DMS53 treated with DMSO at 0.1 percent for 48 hours (cell line): ENCODE measurements at regions not wholly inside any gene's neighbourhood (a gene's known extent, or its start where the extent isn't known, plus 50 kb on each side); places are given as distances from the start of the nearest gene placed in this dataset.
"Not testable (repeated sequence)": the region's sequence is repeated elsewhere in the genome, so short reads cannot be mapped to it uniquely, and the experiment has no call there.

ENCODE experiments used
- DNase-seq: peaks from one replicate; lab custom pipeline; 2025; ENCODE audit not compliant: unreplicated experiment; lab: John Stamatoyannopoulos, UW

GRCh38 chr5:74535926-74536325, 104.6 kb downstream of the ENC1 start:
- no peak for DNase-seq

DNA sequence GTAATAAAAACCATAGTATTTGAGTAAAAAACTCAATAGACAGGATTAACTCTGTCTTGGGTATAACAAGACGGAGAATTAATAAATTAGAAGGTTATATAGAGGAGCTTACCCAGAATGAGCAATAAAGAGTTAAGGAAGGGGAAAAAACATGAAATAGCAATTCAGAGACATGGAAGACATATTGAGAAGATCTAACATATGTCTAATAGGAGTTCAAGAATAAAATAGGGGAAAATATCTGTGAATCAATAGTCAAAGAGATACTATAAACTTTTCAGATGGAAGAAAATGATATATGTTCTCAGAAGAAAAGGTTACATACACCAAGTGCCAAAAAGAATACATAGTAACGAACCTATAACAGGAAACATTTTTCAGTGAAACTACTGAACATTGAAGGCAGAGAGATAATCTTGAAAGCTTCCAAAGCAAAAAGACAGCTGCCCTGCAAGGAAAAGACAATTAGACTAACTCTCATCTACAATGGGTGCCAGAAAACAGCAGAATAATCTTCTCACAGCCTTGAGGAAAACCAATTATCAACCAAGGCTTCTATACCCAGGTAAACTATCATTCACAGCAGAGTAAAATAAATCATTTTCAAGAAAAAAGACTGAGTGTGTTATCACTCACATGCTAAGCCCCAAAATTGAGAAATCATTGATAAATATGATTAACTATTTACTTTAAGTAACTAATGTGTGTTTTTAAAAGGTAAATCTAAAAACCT, 106.0 kb downstream of the ENC1 start:
- no peak for DNase-seq

- DNase-seq: no peak
These were observed 110.0 kb downstream of the ENC1 start for GRCh38 chr5:74530326-74531050.

GRCh38 chr5:74529101-74529500, 111.4 kb downstream of the ENC1 start:
- DNase-seq: no peak

DNA sequence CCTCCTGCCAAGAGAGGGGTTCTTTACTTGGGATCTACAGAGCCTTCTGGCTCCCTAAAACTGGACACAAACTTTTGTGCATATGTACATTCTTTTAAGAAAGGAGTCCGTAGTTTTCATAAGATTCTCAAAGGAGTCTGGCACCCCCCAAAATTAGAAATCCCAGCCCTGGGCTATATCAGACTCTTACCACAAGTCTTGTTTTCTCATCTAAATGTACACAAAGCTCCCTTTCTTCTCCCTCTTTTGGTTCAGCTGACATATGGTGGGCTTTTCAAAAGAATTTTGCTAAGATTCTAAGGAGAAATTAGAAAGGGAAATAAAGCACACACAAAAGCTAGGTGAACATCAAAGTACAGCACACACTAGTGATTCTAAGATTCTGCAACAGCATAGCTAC, 114.4 kb downstream of the ENC1 start:
- no peak for DNase-seq

DNA sequence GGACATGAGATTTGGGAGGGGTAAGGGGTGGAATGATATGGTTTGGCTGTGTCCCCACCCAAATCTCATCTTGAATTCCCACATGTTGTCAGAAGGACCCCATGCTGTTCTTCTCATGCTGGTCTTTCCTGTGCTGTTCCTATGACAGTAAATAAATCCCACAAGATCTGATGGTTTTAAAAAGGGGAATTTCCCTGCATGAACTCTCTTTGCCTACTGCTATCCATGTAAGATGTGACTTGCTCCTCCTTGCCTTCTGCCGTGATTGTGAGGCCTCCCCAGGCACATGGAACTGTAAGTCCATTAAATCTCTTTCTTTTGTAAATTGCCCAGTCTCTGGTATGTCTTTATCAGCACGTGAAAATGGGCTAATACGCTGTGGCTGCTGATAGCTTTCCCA, 115.8 kb downstream of the ENC1 start:
- not testable (repeated sequence) for DNase-seq

- DNase-seq: not testable (repeated sequence)
These were observed 116.8 kb downstream of the ENC1 start for GRCh38 chr5:74523698-74524097.

- DNase-seq: not testable (repeated sequence)
These were observed 117.7 kb downstream of the ENC1 start for GRCh38 chr5:74522838-74523237.

- DNase-seq: no peak
These were observed 119.1 kb downstream of the ENC1 start for GRCh38 chr5:74521401-74521800.

DNA sequence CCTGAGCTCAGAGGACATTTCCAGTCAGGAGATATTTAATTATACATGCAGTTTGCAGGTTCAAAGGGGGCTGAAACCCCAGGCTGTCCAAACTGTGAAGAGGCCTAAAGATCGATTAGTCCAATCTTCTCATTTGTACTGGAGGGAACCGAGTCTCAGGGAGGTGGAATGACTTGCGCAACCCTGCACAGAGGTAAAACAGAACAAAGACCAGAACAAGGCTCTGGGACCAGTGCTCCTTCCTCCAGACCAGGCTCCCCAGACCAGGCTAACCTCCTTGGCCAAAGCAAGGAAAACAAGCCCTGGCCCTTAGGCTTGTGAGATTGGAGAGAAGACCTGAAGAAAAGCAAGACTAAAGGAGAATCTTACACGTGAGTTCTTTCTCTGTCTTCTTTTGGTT, 120.8 kb downstream of the ENC1 start:
- DNase-seq: no peak

- DNase-seq: no peak
These were observed 121.4 kb downstream of the ENC1 start for GRCh38 chr5:74519161-74519571.

GRCh38 chr5:74517700-74518099, 122.8 kb downstream of the ENC1 start:
- DNase-seq: no peak

- no peak for DNase-seq
These were observed 124.3 kb downstream of the ENC1 start for GRCh38 chr5:74516211-74516636.

- DNase-seq: no peak
These were observed 125.5 kb downstream of the ENC1 start for GRCh38 chr5:74514888-74515551.

DNA sequence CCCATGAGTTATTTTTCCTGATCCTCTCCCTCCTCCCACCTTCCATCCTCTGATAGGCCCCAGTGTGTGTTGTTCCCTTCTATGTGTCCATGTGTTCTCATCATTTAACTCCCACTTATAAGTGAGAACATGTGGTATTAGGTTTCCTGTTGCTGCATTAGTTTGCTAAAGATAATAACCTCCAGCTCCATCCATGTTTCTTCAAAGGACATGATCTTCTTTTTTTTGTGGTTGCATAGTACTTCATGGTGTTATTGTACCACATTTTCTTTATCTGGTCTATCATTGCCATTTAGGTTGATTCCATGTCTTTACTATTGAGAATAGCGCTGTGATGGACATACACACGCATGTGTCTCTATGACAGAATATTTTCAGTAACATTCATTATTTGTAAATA, 128.8 kb downstream of the ENC1 start:
- not testable (repeated sequence) for DNase-seq

- no peak for DNase-seq
These were observed 130.0 kb downstream of the ENC1 start for GRCh38 chr5:74510476-74511075.

DNA sequence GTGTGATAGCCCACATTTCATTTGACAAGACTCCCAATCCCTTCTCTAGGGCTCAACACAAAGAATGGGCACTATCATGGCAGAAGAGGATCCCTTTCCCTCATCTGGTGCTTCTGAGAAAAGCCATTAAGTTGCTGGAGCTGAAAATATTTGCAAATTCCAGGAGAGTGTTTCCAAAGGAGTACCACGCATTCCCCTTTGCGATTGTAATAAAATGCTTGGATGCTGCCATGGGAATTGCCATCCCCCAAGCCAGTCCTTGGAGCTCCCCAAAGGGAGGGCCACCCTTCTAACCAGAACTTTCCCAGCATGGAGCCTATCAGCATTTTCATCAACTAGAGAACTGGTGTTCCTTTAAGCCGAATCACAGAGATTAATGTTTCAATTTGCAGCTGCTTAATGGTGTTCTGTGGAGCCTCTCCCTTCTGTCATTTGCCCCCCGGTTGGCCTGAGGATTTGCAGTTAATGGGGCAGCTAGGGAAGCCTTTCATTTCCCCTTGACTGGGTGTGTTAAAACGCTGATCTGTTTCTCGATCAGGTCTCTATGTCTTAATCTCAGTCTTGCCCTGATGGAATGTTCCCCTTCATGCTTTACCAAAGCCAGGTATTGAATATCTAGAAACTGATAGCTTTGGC, 133.0 kb downstream of the ENC1 start:
- DNase-seq: no peak

- no peak for DNase-seq
These were observed 134.4 kb downstream of the ENC1 start for GRCh38 chr5:74506119-74506518.

GRCh38 chr5:74504463-74504862, 136.1 kb downstream of the ENC1 start:
- no peak for DNase-seq

GRCh38 chr5:74502479-74502950, 138.0 kb downstream of the ENC1 start:
- DNase-seq: no peak
